K562 (cell line): ENCODE measurements at regions not wholly inside any gene's neighbourhood (a gene's known extent, or its start where the extent isn't known, plus 50 kb on each side); places are given as distances from the start of the nearest gene placed in this dataset.

Experiments used
- ATAC-seq: fragments of 200-7000 bp; cut with Tn5 transposase; 3 replicates; pipeline ENCODE4 v1.9.1; 2020; ENCODE audit warnings: moderate library complexity
- BruUV-seq: library from RNA; stranded (reverse); fragments of 400-500 nt; replicated peaks from 2 replicates; lab custom pipeline; 2021; lab: Mats Ljungman, UMichigan
- CTCF ChIA-PET: fragments of 300-600 bp; formaldehyde crosslinking; extraction: SDS; loops from one replicate; lab custom pipeline; 2021; ENCODE audit warnings: low intra/inter-chr PET ratio; lab: Yijun Ruan, JAX
- POLR2A ChIA-PET: fragments of 300-600, 350-650 bp; sonication (Branson Sonifier 250); formaldehyde crosslinking; extraction: SDS; loops from one replicate; lab custom pipeline; 2021; ENCODE audit warnings: antibody characterized with exemption, inconsistent platforms; lab: Yijun Ruan, JAX
- DNase-seq, 4 experiments: peaks; one replicate each; pipeline versions ENCODE4 v3.0.0 to v3.0.0-alpha.2; 2011 to 2018; ENCODE audit warnings: low spot score in 3 of 4, mixed read lengths in 3 of 4; ENCODE audit errors: extremely low read depth in 1 of 4
- FAIRE-seq: peaks from 2 replicates; lab custom pipeline; 2011; peaks lifted over from hg19 to GRCh38; lab: Jason Lieb, UNC
- H2AFZ ChIP-seq: 2 replicates; pipeline ENCODE4 v1.6.0; 2011; ENCODE audit warnings: low read depth, low read length, control low read depth, inconsistent platforms
- H3K27ac ChIP-seq: fragments of 200-600 bp; 3 replicates; pipeline ENCODE4 v1.8.0; 2011; ENCODE audit warnings: low read depth, mild to moderate bottlenecking, control low read depth, inconsistent platforms, low read length, moderate library complexity, mixed read lengths; ENCODE audit errors: extremely low read depth
- H3K27me3 ChIP-seq, 2 experiments: fragments of 300-600 bp in 1 of 2; 2 replicates in 1 of 2; 3 replicates in 1 of 2; pipeline versions ENCODE4 v1.6.0 to v1.8.0; 2011; ENCODE audit warnings: inconsistent platforms in 2 of 2, low read length in 2 of 2, mild to moderate bottlenecking in 1 of 2, mixed read lengths in 1 of 2, moderate library complexity in 1 of 2; ENCODE audit not compliant: control insufficient read depth in 2 of 2, insufficient read depth in 2 of 2
- H3K36me3 ChIP-seq: fragments of 300-600 bp; 3 replicates; pipeline ENCODE4 v1.8.0; 2011; ENCODE audit warnings: mild to moderate bottlenecking, low read length, inconsistent platforms; ENCODE audit not compliant: control insufficient read depth, insufficient read depth
- H3K4me1 ChIP-seq, 2 experiments: fragments of 200-600 bp in 1 of 2; replicated peaks in 1 of 2; 2 replicates in 1 of 2; 3 replicates in 1 of 2; pipeline versions ENCODE4 v1.5.1 to v1.8.0; 2011; ENCODE audit warnings: inconsistent platforms in 2 of 2, low read length in 2 of 2, mild to moderate bottlenecking in 1 of 2, mixed read lengths in 1 of 2, moderate library complexity in 1 of 2; ENCODE audit not compliant: control insufficient read depth in 2 of 2, insufficient read depth in 2 of 2
- H3K4me2 ChIP-seq: 2 replicates; pipeline ENCODE4 v1.6.1; 2011; ENCODE audit warnings: low read length, control low read depth, inconsistent platforms, mixed read lengths; ENCODE audit not compliant: insufficient read depth
- H3K4me3 ChIP-seq: fragments of 200-600 bp; sonication (generic), shearing (Covaris generic); 2 replicates; pipeline ENCODE4 v1.5.1; 2016; ENCODE audit warnings: control low read depth, inconsistent platforms
- H3K79me2 ChIP-seq: fragments of 200-600 bp; 3 replicates; pipeline ENCODE4 v1.8.0; 2011; ENCODE audit warnings: low read length, inconsistent platforms; ENCODE audit not compliant: control insufficient read depth, insufficient read depth
- H3K9ac ChIP-seq, 2 experiments: 2 replicates each; pipeline versions ENCODE4 v1.6.0 to v1.6.1; 2011; ENCODE audit warnings: low read depth in 2 of 2, low read length in 2 of 2, control low read depth in 1 of 2, inconsistent platforms in 1 of 2, mild to moderate bottlenecking in 1 of 2, mixed read lengths in 1 of 2; ENCODE audit not compliant: insufficient read depth in 1 of 2
- H3K9me1 ChIP-seq: one replicate; pipeline ENCODE4 v1.6.0; 2011; ENCODE audit warnings: inconsistent platforms, mild to moderate bottlenecking, low read length, moderate library complexity; ENCODE audit not compliant: control insufficient read depth, insufficient read depth
- H3K9me3 ChIP-seq: replicated peaks from 2 replicates; pipeline ENCODE4 v1.5.1; 2011; ENCODE audit warnings: low read depth, low read length, inconsistent platforms; ENCODE audit not compliant: control insufficient read depth, insufficient read depth
- H4K20me1 ChIP-seq: replicated peaks from 2 replicates; pipeline ENCODE4 v1.6.1; 2011; ENCODE audit warnings: low read length, inconsistent platforms, mixed read lengths; ENCODE audit not compliant: control insufficient read depth, insufficient read depth
- MCM2 ChIP-seq: fragments of 450-650 bp; IDR thresholded peaks from 2 replicates; pipeline ENCODE4 v1.6.1; 2017; ENCODE audit warnings: low read depth, mild to moderate bottlenecking
- MCM5 ChIP-seq: fragments of 450-650 bp; IDR thresholded peaks from 2 replicates; pipeline ENCODE4 v1.6.1; 2016; ENCODE audit warnings: low read depth
- RFX5 ChIP-seq: IDR thresholded peaks from 2 replicates; pipeline ENCODE4 v1.6.1; 2011; ENCODE audit warnings: low read depth, mild to moderate bottlenecking, improper control_type of control experiment, low read length
- ZNF121 ChIP-seq: sonication (generic); formaldehyde crosslinking; conservative IDR thresholded peaks from 2 replicates; pipeline ENCODE4 v1.8.0; 2022; ENCODE audit warnings: missing genetic modification reagents
- ZSCAN32 ChIP-seq: fragments of 450-650 bp; formaldehyde crosslinking; IDR thresholded peaks from 2 replicates; pipeline ENCODE4 v1.4.0; 2020; ENCODE audit warnings: mild to moderate bottlenecking, moderate library complexity
- WGBS: fragments of 100-300 bp; shearing (Covaris generic); methylation state at CpG from one replicate; pipeline ENCODE4 v1.1.6; 2016; ENCODE audit warnings: low coverage, mixed read lengths; ENCODE audit not compliant: insufficient coverage; ENCODE audit errors: missing lambda C conversion rate; 5-methylcytosine and 5-hydroxymethylcytosine counted together
- in situ Hi-C: fragments of 300-500 bp; cut with MboI; formaldehyde crosslinking; loops from 4 replicates; pipeline ENCODE4 v1.15.0; 2018; ENCODE audit warnings: inconsistent platforms, mixed read lengths
- intact Hi-C: fragments of 100-400 bp; cut with micrococcal nuclease; formaldehyde crosslinking; loops from 2 replicates; pipeline ENCODE4 v1.14.2; 2022
- TF ChIP-seq, protein P1 (sequence below): fragments of 250-450 bp; sonication (Bioruptor Pico); IDR thresholded peaks from 2 replicates; pipeline ENCODE4 v1.5.0; 2021; ENCODE audit warnings: mild to moderate bottlenecking, moderate library complexity
- TF ChIP-seq, protein P2 (sequence below): fragments of 250-450 bp; sonication (Bioruptor Pico); IDR thresholded peaks from 2 replicates; pipeline ENCODE4 v1.5.0; 2021
- TF ChIP-seq, protein P3 (sequence below): sonication (generic); formaldehyde crosslinking; IDR thresholded peaks from 2 replicates; pipeline ENCODE4 v1.8.1; 2022; ENCODE audit warnings: missing genetic modification reagents

DNA sequence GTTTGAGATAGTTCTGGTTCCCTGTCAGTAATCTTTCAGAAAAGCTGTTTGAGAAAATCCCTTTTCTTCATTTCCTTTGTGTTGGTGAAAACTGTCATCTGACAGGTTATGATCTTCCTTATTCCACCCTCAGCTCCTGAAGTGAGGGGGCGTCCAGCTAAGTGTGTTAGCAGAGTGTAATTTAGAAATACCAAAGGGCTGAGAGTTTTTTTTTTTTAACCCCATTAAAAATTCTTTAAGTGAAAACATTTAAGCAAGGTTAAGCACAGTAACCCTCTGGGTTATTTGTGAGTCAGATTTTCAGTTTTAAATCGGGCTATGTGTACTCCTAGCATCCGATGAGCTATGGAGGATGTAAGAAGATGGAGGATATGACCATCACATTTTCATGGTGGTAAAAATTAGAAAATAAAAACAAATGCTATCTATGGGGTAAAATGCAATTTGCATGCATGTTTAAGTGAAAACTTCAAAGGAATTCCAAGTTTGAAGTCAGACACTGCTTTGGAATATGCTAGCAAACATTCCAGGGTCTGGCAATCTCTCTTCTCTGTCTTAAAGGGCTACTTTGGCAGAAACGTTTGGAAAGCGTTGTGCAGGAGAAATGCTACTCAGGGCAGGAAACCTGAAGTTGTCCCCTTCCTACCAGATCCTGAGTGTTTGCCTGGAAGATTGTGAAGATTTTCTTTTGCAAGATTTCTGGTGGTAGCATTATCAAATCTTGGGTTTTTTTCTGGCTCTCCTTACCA, 197.0 kb upstream of the PRICKLE1 start (continued):
- TF ChIP-seq, protein P1, sequence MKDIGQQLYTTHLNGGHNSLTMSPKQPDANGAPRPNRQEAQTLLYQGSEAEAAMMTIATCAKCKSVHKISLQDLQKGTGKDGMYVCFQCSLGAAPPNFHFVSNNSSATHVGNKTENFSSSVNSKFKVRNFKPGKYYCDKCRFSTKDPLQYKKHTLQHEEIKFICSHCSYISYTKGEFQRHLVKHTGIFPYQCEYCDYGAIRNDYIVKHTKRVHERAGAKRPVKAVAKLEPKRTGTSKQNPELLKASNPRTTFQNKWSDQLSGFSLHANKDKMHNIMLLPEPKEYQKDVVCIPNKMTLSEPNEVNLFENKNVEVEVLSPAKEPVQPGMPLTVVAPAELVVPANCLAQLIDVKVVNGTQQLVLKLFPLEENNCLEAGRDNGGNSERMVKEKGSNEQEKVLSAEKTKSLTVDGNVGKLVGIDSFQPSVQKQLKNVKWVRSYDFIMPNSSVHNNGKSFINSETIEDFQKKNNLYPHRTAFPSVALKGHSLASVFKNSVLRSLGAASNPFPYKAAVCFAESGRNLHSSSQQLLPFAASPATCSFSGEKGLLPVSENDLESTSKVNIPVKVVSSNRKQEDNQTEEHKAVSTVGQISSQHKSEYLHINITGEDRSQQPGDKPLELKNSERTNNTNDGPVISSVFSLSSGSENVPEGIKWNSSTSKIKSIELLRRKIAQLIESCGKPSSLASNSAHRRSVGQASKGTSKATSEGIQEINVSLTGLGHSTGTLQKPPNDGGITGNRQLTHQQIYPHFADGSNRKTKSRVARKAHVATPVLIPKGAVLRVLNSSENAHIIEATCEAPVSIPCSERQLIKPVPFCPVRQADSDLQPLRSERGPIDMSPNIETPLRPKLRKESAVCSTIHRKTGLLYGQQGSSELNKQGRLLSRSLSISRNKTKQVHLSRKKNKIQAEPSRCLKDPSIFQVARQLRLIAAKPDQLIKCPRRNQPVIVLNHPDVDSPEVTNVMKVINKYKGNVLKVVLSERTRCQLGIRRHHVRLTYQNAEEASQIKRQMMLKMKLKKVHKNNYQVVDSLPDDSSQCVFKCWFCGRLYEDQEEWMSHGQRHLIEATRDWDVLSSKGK (CRISPR knock-in tag): no peak
- TF ChIP-seq MCM2: no peak
- no peak for TF ChIP-seq RFX5
- no peak for TF ChIP-seq MCM5
- TF ChIP-seq, protein P2, sequence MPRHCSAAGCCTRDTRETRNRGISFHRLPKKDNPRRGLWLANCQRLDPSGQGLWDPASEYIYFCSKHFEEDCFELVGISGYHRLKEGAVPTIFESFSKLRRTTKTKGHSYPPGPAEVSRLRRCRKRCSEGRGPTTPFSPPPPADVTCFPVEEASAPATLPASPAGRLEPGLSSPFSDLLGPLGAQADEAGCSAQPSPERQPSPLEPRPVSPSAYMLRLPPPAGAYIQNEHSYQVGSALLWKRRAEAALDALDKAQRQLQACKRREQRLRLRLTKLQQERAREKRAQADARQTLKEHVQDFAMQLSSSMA (CRISPR knock-in tag): no peak

DNA sequence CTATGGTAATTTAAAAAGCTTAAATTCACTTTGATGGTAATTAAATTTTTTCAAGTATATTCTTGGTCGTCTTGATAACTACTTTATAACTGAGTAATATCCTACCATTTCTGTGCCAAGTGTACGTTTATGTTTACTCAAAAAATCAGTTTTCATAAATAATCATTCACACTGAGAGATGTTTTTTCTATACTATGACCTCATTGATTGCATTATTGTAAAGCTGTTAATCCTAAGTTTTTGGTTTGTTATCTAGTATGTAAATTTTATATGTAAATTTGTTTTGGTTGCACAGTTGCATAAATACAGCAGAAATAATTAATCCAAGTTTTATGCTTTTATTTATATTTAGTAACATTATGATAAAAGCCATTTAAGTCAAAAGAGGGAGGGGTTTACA, 196.4 kb upstream of the PRICKLE1 start:
- H3K79me2 ChIP-seq: no peaks in the 10 kb centered on the region
- H3K4me2 ChIP-seq: no peak overlapping the region
- TF ChIP-seq ZSCAN32 (CRISPR knock-in tag) (no peak), ZNF121 (CRISPR knock-in tag) (no peak)
- TF ChIP-seq, protein P3, sequence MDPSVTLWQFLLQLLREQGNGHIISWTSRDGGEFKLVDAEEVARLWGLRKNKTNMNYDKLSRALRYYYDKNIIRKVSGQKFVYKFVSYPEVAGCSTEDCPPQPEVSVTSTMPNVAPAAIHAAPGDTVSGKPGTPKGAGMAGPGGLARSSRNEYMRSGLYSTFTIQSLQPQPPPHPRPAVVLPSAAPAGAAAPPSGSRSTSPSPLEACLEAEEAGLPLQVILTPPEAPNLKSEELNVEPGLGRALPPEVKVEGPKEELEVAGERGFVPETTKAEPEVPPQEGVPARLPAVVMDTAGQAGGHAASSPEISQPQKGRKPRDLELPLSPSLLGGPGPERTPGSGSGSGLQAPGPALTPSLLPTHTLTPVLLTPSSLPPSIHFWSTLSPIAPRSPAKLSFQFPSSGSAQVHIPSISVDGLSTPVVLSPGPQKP: no peak
- TF ChIP-seq, all 486 proteins: peak for 0
- ChIA-PET CTCF (no interaction called here), POLR2A (no interaction called here)
- ATAC-seq (no peak), FAIRE-seq (no peak), DNase-seq (no peak)
- no peak overlapping the region for H3K27ac ChIP-seq
- in situ Hi-C loops (no loop called here), intact Hi-C loops (no loop called here)
- H4K20me1 ChIP-seq: no peaks in the 10 kb centered on the region
- no TSS peak for BruUV-seq
- no peak overlapping the region for H2AFZ ChIP-seq
- H3K27me3 ChIP-seq: no peaks in the 10 kb centered on the region
- H3K9ac ChIP-seq: no peak overlapping the region
- no peaks in the 10 kb centered on the region for H3K36me3 ChIP-seq
- no peaks in the 10 kb centered on the region for H3K9me3 ChIP-seq
- H3K9me1 ChIP-seq: no peaks in the 10 kb centered on the region
- H3K4me1 ChIP-seq: no peaks in the 10 kb centered on the region
- no peak overlapping the region for H3K4me3 ChIP-seq
- 0% methylated on average over 2 of the region's 2 CpGs for WGBS
